ENCODE measurements at regions not wholly inside any gene's neighbourhood (a gene's known extent, or its start where the extent isn't known, plus 50 kb on each side); places are given as distances from the start of the nearest gene placed in this dataset.

DNA sequence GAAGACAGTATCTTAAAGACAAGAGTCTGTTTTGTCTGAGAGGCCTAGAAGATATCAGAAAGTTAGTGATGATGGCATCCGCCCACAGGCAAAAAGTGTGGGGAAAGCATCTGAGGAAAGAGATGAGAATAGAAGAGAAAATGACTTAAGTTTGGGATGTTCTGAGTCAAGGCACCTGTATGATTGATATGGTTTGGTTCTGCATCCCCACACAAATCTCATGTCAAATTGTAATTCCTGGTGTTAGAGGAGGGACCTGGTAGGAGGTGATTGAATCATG lies 568.2 kb upstream of the MGMT start:
- TF ChIP-seq, protein P1, sequence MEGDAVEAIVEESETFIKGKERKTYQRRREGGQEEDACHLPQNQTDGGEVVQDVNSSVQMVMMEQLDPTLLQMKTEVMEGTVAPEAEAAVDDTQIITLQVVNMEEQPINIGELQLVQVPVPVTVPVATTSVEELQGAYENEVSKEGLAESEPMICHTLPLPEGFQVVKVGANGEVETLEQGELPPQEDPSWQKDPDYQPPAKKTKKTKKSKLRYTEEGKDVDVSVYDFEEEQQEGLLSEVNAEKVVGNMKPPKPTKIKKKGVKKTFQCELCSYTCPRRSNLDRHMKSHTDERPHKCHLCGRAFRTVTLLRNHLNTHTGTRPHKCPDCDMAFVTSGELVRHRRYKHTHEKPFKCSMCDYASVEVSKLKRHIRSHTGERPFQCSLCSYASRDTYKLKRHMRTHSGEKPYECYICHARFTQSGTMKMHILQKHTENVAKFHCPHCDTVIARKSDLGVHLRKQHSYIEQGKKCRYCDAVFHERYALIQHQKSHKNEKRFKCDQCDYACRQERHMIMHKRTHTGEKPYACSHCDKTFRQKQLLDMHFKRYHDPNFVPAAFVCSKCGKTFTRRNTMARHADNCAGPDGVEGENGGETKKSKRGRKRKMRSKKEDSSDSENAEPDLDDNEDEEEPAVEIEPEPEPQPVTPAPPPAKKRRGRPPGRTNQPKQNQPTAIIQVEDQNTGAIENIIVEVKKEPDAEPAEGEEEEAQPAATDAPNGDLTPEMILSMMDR (IDR thresholded peaks at IDR 0.05; ENCODE audit: low read depth, low read length, poor library complexity, severe bottlenecking), result no peak
- TF ChIP-seq EZH2phosphoT487 (IDR thresholded peaks at IDR 0.05; ENCODE audit: borderline replicate concordance, low read length), result no peak

All from DOHH2 (cell line).